SK-N-SH (cell line): ENCODE measurements at regions not wholly inside any gene's neighbourhood (a gene's known extent, or its start where the extent isn't known, plus 50 kb on each side); places are given as distances from the start of the nearest gene placed in this dataset.

Experiments used
- CTCF ChIA-PET: fragments of 300-600, 350-600 bp; formaldehyde crosslinking; extraction: SDS; loops from one replicate; lab custom pipeline; 2021; lab: Yijun Ruan, JAX
- POLR2A ChIA-PET: fragments of 350-600 bp; sonication (Branson Sonifier 250); formaldehyde crosslinking; extraction: SDS; loops from one replicate; lab custom pipeline; 2020; ENCODE audit warnings: antibody characterized with exemption, inconsistent platforms; lab: Yijun Ruan, JAX
- DNase-seq: peaks from one replicate; pipeline ENCODE4 v3.0.0; 2012
- H2AFZ ChIP-seq: fragments of 200-600 bp; sonication (generic); 2 replicates; pipeline ENCODE4 v1.8.1; 2016; ENCODE audit warnings: antibody characterized with exemption, mild to moderate bottlenecking, low read depth
- H3F3A ChIP-seq: fragments of 200-600 bp; sonication (generic); replicated peaks from 2 replicates; pipeline ENCODE3; 2016; ENCODE audit warnings: antibody characterized with exemption, mild to moderate bottlenecking; ENCODE audit not compliant: insufficient read depth
- H3K27ac ChIP-seq, 2 experiments: fragments of 200-500 bp in 1 of 2; fragments of 200-600 bp in 1 of 2; sonication (Bioruptor generic) in 1 of 2; sonication (generic), shearing (Covaris generic) in 1 of 2; 2 replicates each; pipeline versions ENCODE4 v1.5.1 to v1.6.1; 2014 to 2016; ENCODE audit warnings: low read depth in 2 of 2, inconsistent platforms in 1 of 2, low read length in 1 of 2, mild to moderate bottlenecking in 1 of 2, mixed read lengths in 1 of 2
- H3K27me3 ChIP-seq: fragments of 200-600 bp; sonication (generic), shearing (Covaris generic); 2 replicates; pipeline ENCODE4 v1.6.1; 2016; ENCODE audit warnings: mixed run types; ENCODE audit not compliant: insufficient read depth
- H3K36me3 ChIP-seq, 2 experiments: fragments of 200-500 bp in 1 of 2; fragments of 200-600 bp in 1 of 2; sonication (Bioruptor generic) in 1 of 2; sonication (generic) in 1 of 2; replicated peaks in 1 of 2; 2 replicates each; pipeline versions ENCODE3 to v1.5.1; 2014 to 2016; ENCODE audit warnings: low read length in 1 of 2, mild to moderate bottlenecking in 1 of 2; ENCODE audit not compliant: insufficient read depth in 2 of 2, control insufficient read depth in 1 of 2
- H3K4me1 ChIP-seq, 2 experiments: fragments of 200-500 bp in 1 of 2; fragments of 200-600 bp in 1 of 2; sonication (Bioruptor generic) in 1 of 2; sonication (generic), shearing (Covaris generic) in 1 of 2; 2 replicates each; pipeline versions ENCODE4 v1.5.1 to v1.6.1; 2014 to 2016; ENCODE audit warnings: low read depth in 1 of 2, low read length in 1 of 2, mixed run types in 1 of 2; ENCODE audit not compliant: insufficient read depth in 2 of 2, control insufficient read depth in 1 of 2
- H3K4me2 ChIP-seq: fragments of 200-600 bp; sonication (generic), shearing (Covaris generic); 2 replicates; pipeline ENCODE4 v1.6.1; 2017; ENCODE audit warnings: mixed run types
- H3K4me3 ChIP-seq, 2 experiments: fragments of 200-500 bp in 1 of 2; fragments of 200-600 bp in 1 of 2; sonication (Bioruptor generic) in 1 of 2; sonication (generic), shearing (Covaris generic) in 1 of 2; 2 replicates each; pipeline versions ENCODE4 v1.5.1 to v1.8.1; 2014 to 2016; ENCODE audit warnings: low read depth in 2 of 2, inconsistent platforms in 1 of 2, low read length in 1 of 2, mild to moderate bottlenecking in 1 of 2, mixed read lengths in 1 of 2, moderate library complexity in 1 of 2
- H3K79me2 ChIP-seq: fragments of 200-600 bp; sonication (generic); 2 replicates; pipeline ENCODE4 v1.8.1; 2017; ENCODE audit warnings: mild to moderate bottlenecking; ENCODE audit not compliant: insufficient read depth
- H3K9ac ChIP-seq: fragments of 200-600 bp; sonication (generic); 2 replicates; pipeline ENCODE4 v1.6.1; 2017; ENCODE audit warnings: mixed run types
- H3K9me2 ChIP-seq: fragments of 200-600 bp; sonication (generic); 2 replicates; pipeline ENCODE4 v1.6.1; 2017; ENCODE audit warnings: mixed run types
- H3K9me3 ChIP-seq: fragments of 200-600 bp; sonication (generic); 2 replicates; pipeline ENCODE4 v1.6.1; 2017; ENCODE audit warnings: mixed run types, mild to moderate bottlenecking, moderate library complexity
- H4K20me1 ChIP-seq: fragments of 200-600 bp; sonication (generic); 2 replicates; pipeline ENCODE4 v1.6.1; 2017; ENCODE audit warnings: mild to moderate bottlenecking, mixed run types; ENCODE audit not compliant: insufficient read depth
- EZH2phosphoT487 ChIP-seq: fragments of 200-600 bp; sonication (generic); IDR thresholded peaks from 2 replicates; pipeline ENCODE4 v1.6.1; 2017; ENCODE audit warnings: low read depth, mixed run types, mild to moderate bottlenecking, antibody characterized with exemption, moderate library complexity, borderline replicate concordance
- FOXJ3 ChIP-seq: sonication (generic); formaldehyde crosslinking; IDR thresholded peaks from 2 replicates; pipeline ENCODE4 v1.5.1; 2020; ENCODE audit warnings: mild to moderate bottlenecking, missing genetic modification reagents
- FOXM1 ChIP-seq: IDR thresholded peaks from 2 replicates; pipeline ENCODE4 v1.4.0; 2012; ENCODE audit warnings: low read depth, mild to moderate bottlenecking
- GATA2 ChIP-seq: sonication (generic); formaldehyde crosslinking; IDR thresholded peaks from 2 replicates; pipeline ENCODE4 v1.5.0; 2020; ENCODE audit warnings: mild to moderate bottlenecking, missing genetic modification reagents
- JUND ChIP-seq: IDR thresholded peaks from 2 replicates; pipeline ENCODE4 v1.4.0; 2012
- NFIC ChIP-seq: IDR thresholded peaks from 2 replicates; pipeline ENCODE4 v1.4.0; 2012; ENCODE audit warnings: borderline replicate concordance
- RCOR1 ChIP-seq: fragments of 150-350 bp; IDR thresholded peaks from 2 replicates; pipeline ENCODE4 v1.6.1; 2017; ENCODE audit warnings: antibody characterized with exemption, low read length
- RFX5 ChIP-seq: IDR thresholded peaks from 2 replicates; pipeline ENCODE4 v1.6.1; 2012; ENCODE audit warnings: mild to moderate bottlenecking, improper control_type of control experiment, low read length
- RXRA ChIP-seq: IDR thresholded peaks from 2 replicates; pipeline ENCODE4 v1.4.0; 2012; ENCODE audit warnings: low read depth, mild to moderate bottlenecking, borderline replicate concordance
- SIN3A ChIP-seq: IDR thresholded peaks from 2 replicates; pipeline ENCODE4 v1.6.1; 2012; ENCODE audit warnings: low read depth, mild to moderate bottlenecking, low read length, moderate library complexity, borderline replicate concordance
- SMC3 ChIP-seq: IDR thresholded peaks from 2 replicates; pipeline ENCODE4 v1.6.1; 2012; ENCODE audit warnings: low read depth, low read length, improper control_type of control experiment
- TEAD4 ChIP-seq: IDR thresholded peaks from 2 replicates; pipeline ENCODE4 v1.4.0; 2012; ENCODE audit warnings: mild to moderate bottlenecking, borderline replicate concordance; ENCODE audit not compliant: insufficient read depth
- WGBS: methylation state at CpG from one replicate; pipeline ENCODE4 v1.1.6; 2017; ENCODE audit warnings: low lambda C conversion rate; 5-methylcytosine and 5-hydroxymethylcytosine counted together
- TF ChIP-seq, protein P1 (sequence below): fragments of 200-600 bp; sonication (generic); IDR thresholded peaks from 2 replicates; pipeline ENCODE4 v1.6.1; 2017; ENCODE audit warnings: antibody characterized with exemption, mild to moderate bottlenecking, moderate library complexity
- TF ChIP-seq, protein P2 (sequence below): fragments of 150-350 bp; IDR thresholded peaks from 2 replicates; pipeline ENCODE4 v1.6.1; 2017; ENCODE audit warnings: antibody characterized with exemption, low read length, low read depth, borderline replicate concordance
- TF ChIP-seq, protein P3 (sequence below): IDR thresholded peaks from 2 replicates; pipeline ENCODE4 v1.4.0; 2012; ENCODE audit warnings: low read depth, borderline replicate concordance
- TF ChIP-seq, protein P4 (sequence below): IDR thresholded peaks from 2 replicates; pipeline ENCODE4 v1.4.0; 2012; ENCODE audit warnings: low read depth, borderline replicate concordance

DNA sequence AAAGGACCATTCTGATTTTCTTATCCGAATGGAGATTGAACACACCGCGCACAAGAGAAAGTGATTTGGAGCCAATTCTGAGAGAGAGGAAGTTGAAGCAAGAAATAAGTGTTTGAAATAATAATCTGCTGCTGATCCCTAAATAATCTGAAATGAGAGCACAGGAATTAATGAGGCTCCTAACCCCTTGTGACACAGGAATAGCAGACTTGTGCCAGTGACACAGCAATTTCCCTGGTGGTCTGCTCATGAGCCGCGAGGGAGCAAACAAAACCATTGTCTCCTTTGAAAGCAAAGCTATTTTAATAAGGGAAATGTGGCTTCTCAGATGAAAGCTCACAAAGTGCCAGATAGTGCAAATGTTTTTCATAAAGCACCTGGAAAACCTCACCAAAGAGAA lies 936.1 kb upstream of the WWC1 start (continued):
- TF ChIP-seq, protein P1, sequence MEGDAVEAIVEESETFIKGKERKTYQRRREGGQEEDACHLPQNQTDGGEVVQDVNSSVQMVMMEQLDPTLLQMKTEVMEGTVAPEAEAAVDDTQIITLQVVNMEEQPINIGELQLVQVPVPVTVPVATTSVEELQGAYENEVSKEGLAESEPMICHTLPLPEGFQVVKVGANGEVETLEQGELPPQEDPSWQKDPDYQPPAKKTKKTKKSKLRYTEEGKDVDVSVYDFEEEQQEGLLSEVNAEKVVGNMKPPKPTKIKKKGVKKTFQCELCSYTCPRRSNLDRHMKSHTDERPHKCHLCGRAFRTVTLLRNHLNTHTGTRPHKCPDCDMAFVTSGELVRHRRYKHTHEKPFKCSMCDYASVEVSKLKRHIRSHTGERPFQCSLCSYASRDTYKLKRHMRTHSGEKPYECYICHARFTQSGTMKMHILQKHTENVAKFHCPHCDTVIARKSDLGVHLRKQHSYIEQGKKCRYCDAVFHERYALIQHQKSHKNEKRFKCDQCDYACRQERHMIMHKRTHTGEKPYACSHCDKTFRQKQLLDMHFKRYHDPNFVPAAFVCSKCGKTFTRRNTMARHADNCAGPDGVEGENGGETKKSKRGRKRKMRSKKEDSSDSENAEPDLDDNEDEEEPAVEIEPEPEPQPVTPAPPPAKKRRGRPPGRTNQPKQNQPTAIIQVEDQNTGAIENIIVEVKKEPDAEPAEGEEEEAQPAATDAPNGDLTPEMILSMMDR: no peak
- no peak for TF ChIP-seq NFIC

DNA sequence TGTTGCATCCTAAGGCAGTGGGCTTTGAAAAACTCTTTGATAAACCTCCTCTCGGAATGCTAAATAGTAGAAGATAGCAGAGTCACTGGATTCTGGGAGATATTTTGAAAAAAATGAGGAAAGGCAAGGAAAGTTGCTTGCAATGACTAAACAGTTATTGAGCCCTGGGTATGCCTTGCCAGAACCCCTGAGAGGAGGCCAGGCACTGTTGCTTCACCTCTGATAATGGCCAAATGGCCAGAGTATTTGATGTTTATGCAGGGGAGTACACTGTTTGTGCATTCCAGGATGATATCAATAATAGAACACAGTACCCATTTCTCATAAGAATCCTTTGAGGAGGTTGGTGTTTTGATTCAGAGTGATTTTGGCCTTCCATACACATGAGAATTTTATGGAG lies 935.1 kb upstream of the WWC1 start:
- POLR2A ChIA-PET: no interaction called here
- Histone ChIP-seq H3K36me3 (no peaks in the 10 kb centered on the region), H3K9ac (no peak overlapping the region), H3K9me2 (no peaks in the 10 kb centered on the region), H2AFZ (no peak overlapping the region), H3K79me2 (no peaks in the 10 kb centered on the region), H3K4me2 (no peak overlapping the region), H3K4me1 (no peaks in the 10 kb centered on the region), H3K27me3 (no peaks in the 10 kb centered on the region), H3F3A (no peaks in the 10 kb centered on the region), H4K20me1 (no peaks in the 10 kb centered on the region), H3K9me3 (no peaks in the 10 kb centered on the region), H3K27ac (no peak overlapping the region), H3K4me3 (no peak overlapping the region)
- TF ChIP-seq TEAD4: no peak
- 71% methylated on average over 1 of the region's 1 CpG for WGBS
- CTCF ChIA-PET: no interaction called here
- DNase-seq: no peak

DNA sequence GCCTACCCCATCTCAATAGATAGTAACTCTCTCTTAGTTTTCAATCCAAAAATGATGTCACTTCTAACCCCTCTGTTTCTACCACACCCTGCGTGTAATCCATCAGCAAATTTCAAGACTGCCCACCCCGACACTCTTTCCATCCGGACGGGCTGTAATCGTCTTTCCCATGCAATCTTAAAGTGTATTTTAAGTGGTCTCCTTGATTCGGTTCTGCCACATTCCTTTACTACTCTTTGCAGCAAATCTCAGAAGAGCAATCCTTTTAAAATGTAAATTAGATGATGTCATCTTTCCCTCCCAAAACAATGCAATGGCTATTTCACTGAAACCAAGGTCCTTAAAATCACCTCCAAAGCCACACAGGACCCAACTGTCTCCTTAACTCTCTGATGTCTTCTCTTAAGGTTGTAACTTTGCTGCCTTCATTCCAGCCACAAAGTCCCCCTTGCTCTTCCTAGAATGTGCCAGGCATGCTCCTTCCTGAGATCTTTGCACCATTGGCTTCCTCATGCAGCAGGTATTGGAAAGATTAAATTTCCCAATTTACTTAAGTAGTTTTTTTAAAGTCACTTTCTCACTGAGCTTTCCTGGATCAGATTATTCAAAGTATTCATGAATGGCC lies 932.5 kb upstream of the WWC1 start:
- Histone ChIP-seq H4K20me1 (no peaks in the 10 kb centered on the region), H3K9ac (no peak overlapping the region), H3K79me2 (no peaks in the 10 kb centered on the region), H3K27ac (no peak overlapping the region), H3K9me3 (no peaks in the 10 kb centered on the region), H3K36me3 (no peaks in the 10 kb centered on the region), H3K4me3 (no peak overlapping the region), H3K27me3 (no peaks in the 10 kb centered on the region), H3K9me2 (no peaks in the 10 kb centered on the region), H3K4me2 (no peak overlapping the region), H3F3A (no peaks in the 10 kb centered on the region), H2AFZ (no peak overlapping the region), H3K4me1 (no peaks in the 10 kb centered on the region)
- 64% methylated on average over 6 of the region's 6 CpGs for WGBS
- DNase-seq: no peak
- CTCF ChIA-PET: interaction anchor here (0.7 kb wide), 1 partner anchor 150 kb away, joined by 3 read pairs; no protein-coding TSS in a partner anchor
- POLR2A ChIA-PET: no interaction called here
- TF ChIP-seq RXRA (no peak), GATA2 (no peak), FOXM1 (no peak), FOXJ3 (no peak), RCOR1 (no peak), RFX5 (no peak), EZH2phosphoT487 (no peak), SMC3 (no peak), JUND (no peak), SIN3A (no peak), NFIC (no peak)
- TF ChIP-seq, protein P1: no peak
- TF ChIP-seq, protein P2, sequence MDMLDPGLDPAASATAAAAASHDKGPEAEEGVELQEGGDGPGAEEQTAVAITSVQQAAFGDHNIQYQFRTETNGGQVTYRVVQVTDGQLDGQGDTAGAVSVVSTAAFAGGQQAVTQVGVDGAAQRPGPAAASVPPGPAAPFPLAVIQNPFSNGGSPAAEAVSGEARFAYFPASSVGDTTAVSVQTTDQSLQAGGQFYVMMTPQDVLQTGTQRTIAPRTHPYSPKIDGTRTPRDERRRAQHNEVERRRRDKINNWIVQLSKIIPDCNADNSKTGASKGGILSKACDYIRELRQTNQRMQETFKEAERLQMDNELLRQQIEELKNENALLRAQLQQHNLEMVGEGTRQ: no peak
- TF ChIP-seq, protein P3, sequence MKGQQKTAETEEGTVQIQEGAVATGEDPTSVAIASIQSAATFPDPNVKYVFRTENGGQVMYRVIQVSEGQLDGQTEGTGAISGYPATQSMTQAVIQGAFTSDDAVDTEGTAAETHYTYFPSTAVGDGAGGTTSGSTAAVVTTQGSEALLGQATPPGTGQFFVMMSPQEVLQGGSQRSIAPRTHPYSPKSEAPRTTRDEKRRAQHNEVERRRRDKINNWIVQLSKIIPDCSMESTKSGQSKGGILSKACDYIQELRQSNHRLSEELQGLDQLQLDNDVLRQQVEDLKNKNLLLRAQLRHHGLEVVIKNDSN: no peak
- TF ChIP-seq, protein P4, sequence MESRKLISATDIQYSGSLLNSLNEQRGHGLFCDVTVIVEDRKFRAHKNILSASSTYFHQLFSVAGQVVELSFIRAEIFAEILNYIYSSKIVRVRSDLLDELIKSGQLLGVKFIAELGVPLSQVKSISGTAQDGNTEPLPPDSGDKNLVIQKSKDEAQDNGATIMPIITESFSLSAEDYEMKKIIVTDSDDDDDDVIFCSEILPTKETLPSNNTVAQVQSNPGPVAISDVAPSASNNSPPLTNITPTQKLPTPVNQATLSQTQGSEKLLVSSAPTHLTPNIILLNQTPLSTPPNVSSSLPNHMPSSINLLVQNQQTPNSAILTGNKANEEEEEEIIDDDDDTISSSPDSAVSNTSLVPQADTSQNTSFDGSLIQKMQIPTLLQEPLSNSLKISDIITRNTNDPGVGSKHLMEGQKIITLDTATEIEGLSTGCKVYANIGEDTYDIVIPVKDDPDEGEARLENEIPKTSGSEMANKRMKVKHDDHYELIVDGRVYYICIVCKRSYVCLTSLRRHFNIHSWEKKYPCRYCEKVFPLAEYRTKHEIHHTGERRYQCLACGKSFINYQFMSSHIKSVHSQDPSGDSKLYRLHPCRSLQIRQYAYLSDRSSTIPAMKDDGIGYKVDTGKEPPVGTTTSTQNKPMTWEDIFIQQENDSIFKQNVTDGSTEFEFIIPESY: no peak
